ENCODE measurements at regions not wholly inside any gene's neighbourhood (a gene's known extent, or its start where the extent isn't known, plus 50 kb on each side); places are given as distances from the start of the nearest gene placed in this dataset.

GRCh38 chr6:6469074-6469473 is 119.4 kb upstream of the LY86 start (continued):
- no peak for TF ChIP-seq USF2 (IDR thresholded peaks at IDR 0.05; ENCODE audit: borderline replicate concordance, low read depth, low read length)
- TF ChIP-seq FOXM1 (IDR thresholded peaks at IDR 0.05; ENCODE audit: low read depth) = no peak
- no peak for TF ChIP-seq TAF1 (IDR thresholded peaks at IDR 0.05; ENCODE audit: borderline replicate concordance, low read depth, low read length)
- no peak for TF ChIP-seq POLR2AphosphoS5 (IDR thresholded peaks at IDR 0.05; ENCODE audit: low read depth, low read length)

GRCh38 chr6:6470123-6470522 is 118.4 kb upstream of the LY86 start:
- Histone ChIP-seq H2AFZ (ENCODE audit: low read depth) (no peak overlapping the region), H3K4me1 (ENCODE audit: control insufficient read depth in 1 of 2, insufficient read depth in 2 of 2, low read depth in 1 of 2, low read length in 1 of 2) (no peaks in the 10 kb centered on the region), H3K9ac (no peak overlapping the region), H3K9me3 (no peaks in the 10 kb centered on the region), H3K4me3 (ENCODE audit: low read depth in 2 of 2, low read length in 1 of 2) (no peak overlapping the region), H4K20me1 (ENCODE audit: insufficient read depth) (no peaks in the 10 kb centered on the region), H3K36me3 (replicated peaks in 1 of 2; ENCODE audit: control insufficient read depth in 1 of 2, insufficient read depth in 2 of 2, low read length in 1 of 2) (no peaks in the 10 kb centered on the region), H3F3A (replicated peaks; ENCODE audit: insufficient read depth) (no peaks in the 10 kb centered on the region), H3K9me2 (no peaks in the 10 kb centered on the region), H3K27me3 (ENCODE audit: insufficient read depth) (no peaks in the 10 kb centered on the region), H3K27ac (ENCODE audit: low read depth in 2 of 2, low read length in 1 of 2) (no peak overlapping the region), H3K4me2 (no peak overlapping the region), H3K79me2 (ENCODE audit: insufficient read depth) (no peaks in the 10 kb centered on the region)
- no peak for DNase-seq
- POLR2A ChIA-PET = no interaction called here
- WGBS (ENCODE audit: low lambda C conversion rate) = 0% methylated on average over 2 of the region's 2 CpGs
- TF ChIP-seq, protein P1, sequence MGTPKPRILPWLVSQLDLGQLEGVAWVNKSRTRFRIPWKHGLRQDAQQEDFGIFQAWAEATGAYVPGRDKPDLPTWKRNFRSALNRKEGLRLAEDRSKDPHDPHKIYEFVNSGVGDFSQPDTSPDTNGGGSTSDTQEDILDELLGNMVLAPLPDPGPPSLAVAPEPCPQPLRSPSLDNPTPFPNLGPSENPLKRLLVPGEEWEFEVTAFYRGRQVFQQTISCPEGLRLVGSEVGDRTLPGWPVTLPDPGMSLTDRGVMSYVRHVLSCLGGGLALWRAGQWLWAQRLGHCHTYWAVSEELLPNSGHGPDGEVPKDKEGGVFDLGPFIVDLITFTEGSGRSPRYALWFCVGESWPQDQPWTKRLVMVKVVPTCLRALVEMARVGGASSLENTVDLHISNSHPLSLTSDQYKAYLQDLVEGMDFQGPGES (IDR thresholded peaks at IDR 0.05; ENCODE audit: low read depth, low read length) = no peak
- no peak for TF ChIP-seq NRF1 (IDR thresholded peaks at IDR 0.05; ENCODE audit: low read depth, low read length)
- CTCF ChIA-PET = interaction anchor here (1.0 kb wide), 1 partner anchor 9 kb away, joined by 3 read pairs; no protein-coding TSS in a partner anchor

DNA sequence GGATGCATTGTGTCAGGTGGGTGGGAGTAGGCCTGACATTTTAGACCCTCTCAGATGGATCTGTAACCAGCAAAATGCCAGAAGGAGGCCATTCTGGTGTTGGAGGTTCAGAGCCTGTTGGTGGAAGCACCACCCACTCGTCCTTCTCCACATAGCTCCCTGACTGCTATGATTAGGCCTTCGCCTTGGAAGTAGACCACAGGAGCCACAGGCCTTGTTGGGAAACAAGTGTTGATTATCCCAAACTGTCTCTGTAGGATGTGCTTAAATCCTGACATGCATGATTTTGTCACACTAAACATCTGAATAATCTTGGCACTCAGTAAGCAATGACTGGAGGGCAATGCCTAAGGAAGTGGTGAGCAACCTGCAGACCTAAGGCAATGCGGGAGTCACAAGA is 117.2 kb upstream of the LY86 start:
- POLR2A ChIA-PET = no interaction called here
- H2AFZ ChIP-seq (ENCODE audit: low read depth) = no peak overlapping the region
- H3K4me2 ChIP-seq = no peak overlapping the region
- H3K36me3 ChIP-seq (replicated peaks in 1 of 2; ENCODE audit: control insufficient read depth in 1 of 2, insufficient read depth in 2 of 2, low read length in 1 of 2) = no peaks in the 10 kb centered on the region
- no peak overlapping the region for H3K27ac ChIP-seq (ENCODE audit: low read depth in 2 of 2, low read length in 1 of 2)
- no peaks in the 10 kb centered on the region for H4K20me1 ChIP-seq (ENCODE audit: insufficient read depth)
- H3K27me3 ChIP-seq (ENCODE audit: insufficient read depth) = no peaks in the 10 kb centered on the region
- H3K9me2 ChIP-seq = no peaks in the 10 kb centered on the region
- 21% methylated on average over 3 of the region's 3 CpGs for WGBS (ENCODE audit: low lambda C conversion rate)
- no peaks in the 10 kb centered on the region for H3K79me2 ChIP-seq (ENCODE audit: insufficient read depth)
- H3K4me3 ChIP-seq (ENCODE audit: low read depth in 2 of 2, low read length in 1 of 2) = no peak overlapping the region
- no peaks in the 10 kb centered on the region for H3K9me3 ChIP-seq
- H3K4me1 ChIP-seq (ENCODE audit: control insufficient read depth in 1 of 2, insufficient read depth in 2 of 2, low read depth in 1 of 2, low read length in 1 of 2) = no peaks in the 10 kb centered on the region
- CTCF ChIA-PET = interaction anchor here (0.6 kb wide), 1 partner anchor 146 kb away, joined by 3 read pairs; no protein-coding TSS in a partner anchor
- DNase-seq = no peak
- TF ChIP-seq EZH2phosphoT487 (IDR thresholded peaks at IDR 0.05; ENCODE audit: borderline replicate concordance, low read depth) (no peak), EP300 (IDR thresholded peaks at IDR 0.05; ENCODE audit: borderline replicate concordance in 1 of 2, low read depth in 1 of 2, low read length in 1 of 2) (no peak), PBX3 (IDR thresholded peaks at IDR 0.05) (no peak), FOXJ3 (CRISPR knock-in tag; IDR thresholded peaks at IDR 0.05) (no peak), TAF1 (IDR thresholded peaks at IDR 0.05; ENCODE audit: borderline replicate concordance, low read depth, low read length) (no peak), SMC3 (IDR thresholded peaks at IDR 0.05; ENCODE audit: low read depth, low read length) (no peak), RFX5 (IDR thresholded peaks at IDR 0.05; ENCODE audit: low read length) (no peak), RAD21 (IDR thresholded peaks at IDR 0.05; ENCODE audit: low read length) (no peak), JUND (IDR thresholded peaks at IDR 0.05) (no peak), USF2 (IDR thresholded peaks at IDR 0.05; ENCODE audit: borderline replicate concordance, low read depth, low read length) (no peak)
- TF ChIP-seq, protein P2, sequence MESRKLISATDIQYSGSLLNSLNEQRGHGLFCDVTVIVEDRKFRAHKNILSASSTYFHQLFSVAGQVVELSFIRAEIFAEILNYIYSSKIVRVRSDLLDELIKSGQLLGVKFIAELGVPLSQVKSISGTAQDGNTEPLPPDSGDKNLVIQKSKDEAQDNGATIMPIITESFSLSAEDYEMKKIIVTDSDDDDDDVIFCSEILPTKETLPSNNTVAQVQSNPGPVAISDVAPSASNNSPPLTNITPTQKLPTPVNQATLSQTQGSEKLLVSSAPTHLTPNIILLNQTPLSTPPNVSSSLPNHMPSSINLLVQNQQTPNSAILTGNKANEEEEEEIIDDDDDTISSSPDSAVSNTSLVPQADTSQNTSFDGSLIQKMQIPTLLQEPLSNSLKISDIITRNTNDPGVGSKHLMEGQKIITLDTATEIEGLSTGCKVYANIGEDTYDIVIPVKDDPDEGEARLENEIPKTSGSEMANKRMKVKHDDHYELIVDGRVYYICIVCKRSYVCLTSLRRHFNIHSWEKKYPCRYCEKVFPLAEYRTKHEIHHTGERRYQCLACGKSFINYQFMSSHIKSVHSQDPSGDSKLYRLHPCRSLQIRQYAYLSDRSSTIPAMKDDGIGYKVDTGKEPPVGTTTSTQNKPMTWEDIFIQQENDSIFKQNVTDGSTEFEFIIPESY (IDR thresholded peaks at IDR 0.05; ENCODE audit: borderline replicate concordance, low read depth) = no peak
- H3F3A ChIP-seq (replicated peaks; ENCODE audit: insufficient read depth) = no peaks in the 10 kb centered on the region
- H3K9ac ChIP-seq = no peak overlapping the region

All from SK-N-SH (cell line).